Suprapubic skin (tissue), 4 donors: ENCODE measurements at regions not wholly inside any gene's neighbourhood (a gene's known extent, or its start where the extent isn't known, plus 50 kb on each side); places are given as distances from the start of the nearest gene placed in this dataset.

Experiments
- EP300 ChIP-seq: sonication (generic); formaldehyde crosslinking; IDR thresholded peaks from one replicate; pipeline ENCODE4 v1.6.1; 2017; ENCODE audit warnings: antibody characterized with exemption
- POLR2A ChIP-seq, 2 donors: fragments of 450-650 bp; IDR thresholded peaks; one replicate each; pipeline ENCODE4 v1.6.1; 2017; ENCODE audit warnings: antibody characterized with exemption in 2 of 2, mild to moderate bottlenecking in 2 of 2, moderate library complexity in 2 of 2
- POLR2AphosphoS5 ChIP-seq, 3 donors: sonication (generic); formaldehyde crosslinking; IDR thresholded peaks; one replicate each; pipeline ENCODE4 v1.6.1; 2017; ENCODE audit warnings: antibody characterized with exemption in 3 of 3
- TF ChIP-seq, protein P1 (sequence below), 2 donors: fragments of 200-600 bp in 1 of 2; fragments of 450-650 bp in 1 of 2; sonication (generic) in 1 of 2; IDR thresholded peaks; one replicate each; pipeline ENCODE4 v1.5.1; 2016 to 2019; ENCODE audit warnings: antibody characterized with exemption in 2 of 2, mild to moderate bottlenecking in 1 of 2, moderate library complexity in 1 of 2

DNA sequence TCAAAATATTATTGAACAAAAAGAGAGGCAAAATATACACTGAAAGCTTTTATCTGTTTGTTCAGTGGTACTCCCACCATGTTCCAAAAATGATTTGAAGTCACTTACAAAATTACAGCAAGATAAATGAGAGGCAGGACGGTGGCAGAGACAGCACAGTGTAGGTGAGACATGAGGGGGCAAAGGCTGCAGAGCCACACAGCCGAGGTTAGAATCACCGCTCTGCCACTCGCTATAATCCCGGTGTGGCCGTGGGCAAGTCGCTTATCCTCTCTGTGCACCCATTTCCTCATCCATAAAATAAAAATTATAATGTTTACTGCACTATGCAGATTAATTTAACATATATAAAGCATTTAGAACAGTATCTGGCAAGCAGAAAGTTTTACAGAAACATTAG is 140.1 kb upstream of the BEND6 start:
- no peak for TF ChIP-seq POLR2A (IDR thresholded peaks at IDR 0.05)
- TF ChIP-seq, protein P1, sequence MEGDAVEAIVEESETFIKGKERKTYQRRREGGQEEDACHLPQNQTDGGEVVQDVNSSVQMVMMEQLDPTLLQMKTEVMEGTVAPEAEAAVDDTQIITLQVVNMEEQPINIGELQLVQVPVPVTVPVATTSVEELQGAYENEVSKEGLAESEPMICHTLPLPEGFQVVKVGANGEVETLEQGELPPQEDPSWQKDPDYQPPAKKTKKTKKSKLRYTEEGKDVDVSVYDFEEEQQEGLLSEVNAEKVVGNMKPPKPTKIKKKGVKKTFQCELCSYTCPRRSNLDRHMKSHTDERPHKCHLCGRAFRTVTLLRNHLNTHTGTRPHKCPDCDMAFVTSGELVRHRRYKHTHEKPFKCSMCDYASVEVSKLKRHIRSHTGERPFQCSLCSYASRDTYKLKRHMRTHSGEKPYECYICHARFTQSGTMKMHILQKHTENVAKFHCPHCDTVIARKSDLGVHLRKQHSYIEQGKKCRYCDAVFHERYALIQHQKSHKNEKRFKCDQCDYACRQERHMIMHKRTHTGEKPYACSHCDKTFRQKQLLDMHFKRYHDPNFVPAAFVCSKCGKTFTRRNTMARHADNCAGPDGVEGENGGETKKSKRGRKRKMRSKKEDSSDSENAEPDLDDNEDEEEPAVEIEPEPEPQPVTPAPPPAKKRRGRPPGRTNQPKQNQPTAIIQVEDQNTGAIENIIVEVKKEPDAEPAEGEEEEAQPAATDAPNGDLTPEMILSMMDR (IDR thresholded peaks at IDR 0.05) = no peak
- TF ChIP-seq EP300 = no peak
- no peak for TF ChIP-seq POLR2AphosphoS5 (IDR thresholded peaks at IDR 0.05)
